ENCODE measurements at regions not wholly inside any gene's neighbourhood (a gene's known extent, or its start where the extent isn't known, plus 50 kb on each side); places are given as distances from the start of the nearest gene placed in this dataset.

DNA sequence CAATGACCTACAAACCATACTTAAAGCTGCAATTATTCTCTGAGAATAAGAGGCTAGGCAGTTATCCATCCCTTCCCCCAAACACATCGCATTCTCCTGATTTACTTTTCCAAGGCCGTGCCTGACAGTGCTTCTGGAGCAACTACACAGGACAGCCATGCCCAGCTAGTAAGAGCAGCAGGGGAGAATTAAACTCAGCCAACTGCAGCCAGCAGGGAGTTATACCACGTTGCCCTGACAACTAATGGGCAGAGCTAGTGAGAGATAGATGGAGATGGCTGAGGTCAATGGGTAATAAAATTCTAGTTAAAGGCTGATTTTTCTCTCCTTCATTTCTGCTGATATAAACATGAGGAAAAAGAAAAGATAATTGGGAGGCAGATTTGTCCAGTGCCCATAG lies 193.8 kb upstream of the PPP2R3A start:
- H3K4me3 Mint-ChIP-seq (ENCODE audit: unreplicated experiment) = no peak overlapping the region
- H3K4me1 Mint-ChIP-seq (ENCODE audit: unreplicated experiment) = no peaks in the 10 kb centered on the region
- H3K9me3 Mint-ChIP-seq (ENCODE audit: unreplicated experiment) = no peaks in the 10 kb centered on the region
- no peaks in the 10 kb centered on the region for H3K27me3 Mint-ChIP-seq (ENCODE audit: unreplicated experiment)
- TF ChIP-seq, protein P1, sequence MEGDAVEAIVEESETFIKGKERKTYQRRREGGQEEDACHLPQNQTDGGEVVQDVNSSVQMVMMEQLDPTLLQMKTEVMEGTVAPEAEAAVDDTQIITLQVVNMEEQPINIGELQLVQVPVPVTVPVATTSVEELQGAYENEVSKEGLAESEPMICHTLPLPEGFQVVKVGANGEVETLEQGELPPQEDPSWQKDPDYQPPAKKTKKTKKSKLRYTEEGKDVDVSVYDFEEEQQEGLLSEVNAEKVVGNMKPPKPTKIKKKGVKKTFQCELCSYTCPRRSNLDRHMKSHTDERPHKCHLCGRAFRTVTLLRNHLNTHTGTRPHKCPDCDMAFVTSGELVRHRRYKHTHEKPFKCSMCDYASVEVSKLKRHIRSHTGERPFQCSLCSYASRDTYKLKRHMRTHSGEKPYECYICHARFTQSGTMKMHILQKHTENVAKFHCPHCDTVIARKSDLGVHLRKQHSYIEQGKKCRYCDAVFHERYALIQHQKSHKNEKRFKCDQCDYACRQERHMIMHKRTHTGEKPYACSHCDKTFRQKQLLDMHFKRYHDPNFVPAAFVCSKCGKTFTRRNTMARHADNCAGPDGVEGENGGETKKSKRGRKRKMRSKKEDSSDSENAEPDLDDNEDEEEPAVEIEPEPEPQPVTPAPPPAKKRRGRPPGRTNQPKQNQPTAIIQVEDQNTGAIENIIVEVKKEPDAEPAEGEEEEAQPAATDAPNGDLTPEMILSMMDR (IDR thresholded peaks at IDR 0.05; ENCODE audit: unreplicated experiment) = no peak
- H3K36me3 Mint-ChIP-seq (ENCODE audit: low read depth, unreplicated experiment) = no peaks in the 10 kb centered on the region
- no peak overlapping the region for H3K27ac Mint-ChIP-seq (ENCODE audit: unreplicated experiment)
- DNase-seq (ENCODE audit: low spot score) = no peak

DNA sequence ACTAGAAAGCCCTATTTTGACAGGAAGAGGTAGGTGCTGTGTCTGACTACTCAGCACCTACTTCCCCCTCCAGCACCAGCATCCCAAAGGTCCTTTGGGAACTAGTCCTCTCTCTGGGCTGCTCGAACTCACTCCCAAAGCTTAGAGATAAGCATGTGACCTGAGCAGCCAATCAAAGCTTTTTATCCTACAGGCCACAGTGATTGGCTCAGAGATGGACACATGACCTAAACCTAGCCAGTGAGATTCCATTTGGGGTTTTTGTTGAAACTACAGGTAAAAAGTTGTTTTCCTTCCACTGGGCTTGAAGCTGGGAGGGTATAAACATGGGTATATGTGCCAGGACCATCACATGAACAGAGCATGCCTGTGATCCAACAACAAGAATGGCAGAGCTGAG lies 186.5 kb upstream of the PPP2R3A start:
- Mint-ChIP-seq H3K27me3 (ENCODE audit: unreplicated experiment) (no peaks in the 10 kb centered on the region), H3K36me3 (ENCODE audit: low read depth, unreplicated experiment) (no peaks in the 10 kb centered on the region), H3K4me3 (ENCODE audit: unreplicated experiment) (no peak overlapping the region), H3K27ac (ENCODE audit: unreplicated experiment) (no peak overlapping the region), H3K9me3 (ENCODE audit: unreplicated experiment) (no peaks in the 10 kb centered on the region), H3K4me1 (ENCODE audit: unreplicated experiment) (no peaks in the 10 kb centered on the region)
- DNase-seq (ENCODE audit: low spot score) = no peak
- TF ChIP-seq, protein P1 (IDR thresholded peaks at IDR 0.05; ENCODE audit: unreplicated experiment) = no peak

DNA sequence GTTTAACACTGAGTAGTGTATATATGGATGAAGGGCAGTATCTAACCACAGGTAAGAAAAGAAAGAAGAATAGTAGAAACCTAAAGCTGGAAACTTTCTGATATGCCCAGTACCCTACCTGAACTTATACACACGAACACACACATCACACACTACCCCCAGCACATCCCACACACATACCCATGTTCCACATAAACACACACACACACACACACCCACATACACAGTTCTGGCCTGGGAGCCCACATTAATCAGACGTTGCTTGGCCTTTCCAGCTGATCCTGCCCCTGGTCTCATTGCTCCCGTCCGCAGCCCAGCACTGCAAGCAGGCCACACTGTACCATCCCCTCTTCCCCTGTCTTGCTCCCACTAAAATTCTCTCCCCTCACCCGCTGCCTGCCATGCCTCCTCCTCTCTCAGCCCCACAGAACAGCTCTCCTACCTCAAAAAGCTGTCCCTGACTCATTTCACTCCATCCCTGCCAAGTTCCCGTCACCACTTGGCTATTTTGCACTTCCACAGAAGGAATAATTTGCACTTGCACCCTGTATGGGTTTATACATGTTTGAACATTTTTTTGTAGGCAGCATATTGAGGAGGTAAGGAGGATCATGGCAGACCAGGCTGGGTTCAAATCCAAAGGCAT lies 185.8 kb upstream of the PPP2R3A start:
- no peak overlapping the region for H3K4me3 Mint-ChIP-seq (ENCODE audit: unreplicated experiment)
- peaks cover 2% of the 10 kb centered on the region for H3K27me3 Mint-ChIP-seq (ENCODE audit: unreplicated experiment)
- H3K36me3 Mint-ChIP-seq (ENCODE audit: low read depth, unreplicated experiment) = no peaks in the 10 kb centered on the region
- no peaks in the 10 kb centered on the region for H3K4me1 Mint-ChIP-seq (ENCODE audit: unreplicated experiment)
- no peak for DNase-seq (ENCODE audit: low spot score)
- no peaks in the 10 kb centered on the region for H3K9me3 Mint-ChIP-seq (ENCODE audit: unreplicated experiment)
- TF ChIP-seq, protein P1 (IDR thresholded peaks at IDR 0.05; ENCODE audit: unreplicated experiment) = no peak
- no peak overlapping the region for H3K27ac Mint-ChIP-seq (ENCODE audit: unreplicated experiment)

DNA sequence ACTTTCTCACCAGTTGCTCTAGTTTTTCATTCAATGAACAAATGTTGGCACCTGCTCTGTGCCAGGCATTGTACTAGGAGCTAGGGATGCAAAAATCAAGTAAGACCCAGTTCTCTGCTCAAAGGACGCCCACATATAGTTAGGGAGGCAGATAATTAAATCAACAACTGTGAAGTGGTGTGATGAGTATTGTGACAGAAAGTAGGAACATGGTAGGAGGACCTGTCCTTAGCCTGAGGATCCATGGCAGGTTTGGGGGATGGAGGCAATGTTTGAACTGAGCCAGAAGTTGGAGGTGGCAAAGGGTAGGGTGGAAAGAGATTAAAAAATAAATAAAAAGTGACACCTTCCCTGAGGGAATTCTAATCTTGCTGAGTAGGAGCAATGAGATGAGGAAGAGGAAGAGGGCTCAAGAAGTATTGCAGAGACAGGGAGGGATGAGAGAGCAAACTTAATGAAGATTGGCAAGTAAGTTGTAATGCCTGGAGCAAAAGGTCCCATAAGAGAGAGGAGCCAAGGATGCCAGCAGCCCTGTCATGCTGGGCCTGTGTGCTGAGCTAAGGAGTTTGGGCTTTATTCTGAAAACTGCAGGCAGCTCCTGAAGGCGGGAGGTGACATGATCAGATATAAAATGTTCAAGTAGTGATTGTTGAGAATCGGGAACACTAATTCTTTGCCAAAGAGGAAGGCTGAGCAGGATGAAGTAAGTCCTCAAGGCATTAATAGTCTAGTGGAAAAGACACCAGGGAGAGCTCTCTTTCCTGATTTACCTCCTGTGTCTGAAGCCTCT lies 184.3 kb upstream of the PPP2R3A start:
- H3K9me3 Mint-ChIP-seq (ENCODE audit: unreplicated experiment) = no peaks in the 10 kb centered on the region
- TF ChIP-seq, protein P1 (IDR thresholded peaks at IDR 0.05; ENCODE audit: unreplicated experiment) = no peak
- no peak for DNase-seq (ENCODE audit: low spot score)
- H3K4me1 Mint-ChIP-seq (ENCODE audit: unreplicated experiment) = no peaks in the 10 kb centered on the region
- peaks cover 2% of the 10 kb centered on the region for H3K27me3 Mint-ChIP-seq (ENCODE audit: unreplicated experiment)
- H3K27ac Mint-ChIP-seq (ENCODE audit: unreplicated experiment) = no peak overlapping the region
- H3K4me3 Mint-ChIP-seq (ENCODE audit: unreplicated experiment) = no peak overlapping the region
- no peaks in the 10 kb centered on the region for H3K36me3 Mint-ChIP-seq (ENCODE audit: low read depth, unreplicated experiment)

DNA sequence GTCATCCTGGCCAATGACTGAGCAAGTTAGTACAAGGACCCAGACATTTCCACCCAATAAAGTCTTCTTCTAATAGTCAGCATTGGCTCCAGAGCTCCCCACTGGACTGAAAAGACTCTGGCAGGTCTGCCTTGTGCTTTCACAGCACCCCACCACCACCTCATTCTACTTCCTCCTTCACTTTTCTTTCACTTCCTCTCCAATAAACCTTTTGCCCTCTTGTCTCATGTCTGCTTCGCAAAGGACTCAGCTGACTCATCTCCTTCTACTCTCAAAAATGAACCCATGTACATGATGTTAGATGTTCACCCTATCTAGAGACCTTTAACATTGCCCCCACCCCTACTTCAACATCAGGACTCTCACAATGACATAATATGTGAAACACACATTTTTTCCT lies 181.0 kb upstream of the PPP2R3A start:
- H3K27me3 Mint-ChIP-seq (ENCODE audit: unreplicated experiment) = peaks cover 3% of the 10 kb centered on the region
- no peak overlapping the region for H3K4me3 Mint-ChIP-seq (ENCODE audit: unreplicated experiment)
- H3K27ac Mint-ChIP-seq (ENCODE audit: unreplicated experiment) = no peak overlapping the region
- no peaks in the 10 kb centered on the region for H3K36me3 Mint-ChIP-seq (ENCODE audit: low read depth, unreplicated experiment)
- TF ChIP-seq, protein P1 (IDR thresholded peaks at IDR 0.05; ENCODE audit: unreplicated experiment) = no peak
- no peaks in the 10 kb centered on the region for H3K9me3 Mint-ChIP-seq (ENCODE audit: unreplicated experiment)
- no peak for DNase-seq (ENCODE audit: low spot score)
- H3K4me1 Mint-ChIP-seq (ENCODE audit: unreplicated experiment) = no peaks in the 10 kb centered on the region

Data from endothelial cell (in vitro differentiated cells).